Stimulated activated naive CD8-positive, alpha-beta T cell treated with anti-CD3 and anti-CD28 coated beads, Interleukin-15, amount 100 ng/mL, for 72 hours (primary cell): ENCODE measurements at regions not wholly inside any gene's neighbourhood (a gene's known extent, or its start where the extent isn't known, plus 50 kb on each side); places are given as distances from the start of the nearest gene placed in this dataset.

Source experiments
- ATAC-seq: fragments of 150-1000 bp; cut with Tn5 transposase; 2 replicates; pipeline ENCODE4 v1.10.0; 2021; ENCODE audit warnings: mild to moderate bottlenecking, moderate library complexity
- DNase-seq, 2 donors: peaks; one replicate each; pipeline ENCODE4 v3.0.0; 2021 to 2022
- H3K27ac Mint-ChIP-seq, 2 donors: one replicate each; pipeline ENCODE4 v1.8.0; 2022; ENCODE audit warnings: mild to moderate bottlenecking in 2 of 2, mixed read lengths in 2 of 2, moderate library complexity in 2 of 2
- H3K27me3 Mint-ChIP-seq: one replicate; pipeline ENCODE4 v1.8.0; 2022; ENCODE audit warnings: mixed read lengths
- H3K4me1 Mint-ChIP-seq: one replicate; pipeline ENCODE4 v1.8.0; 2022; ENCODE audit warnings: mild to moderate bottlenecking, mixed read lengths
- H3K4me3 Mint-ChIP-seq, 2 donors: one replicate each; pipeline ENCODE4 v1.8.0; 2022; ENCODE audit warnings: mild to moderate bottlenecking in 2 of 2, mixed read lengths in 2 of 2, moderate library complexity in 1 of 2
- H3K9me3 Mint-ChIP-seq, 2 donors: one replicate each; pipeline ENCODE4 v1.8.0; 2022; ENCODE audit warnings: mixed read lengths in 2 of 2

DNA sequence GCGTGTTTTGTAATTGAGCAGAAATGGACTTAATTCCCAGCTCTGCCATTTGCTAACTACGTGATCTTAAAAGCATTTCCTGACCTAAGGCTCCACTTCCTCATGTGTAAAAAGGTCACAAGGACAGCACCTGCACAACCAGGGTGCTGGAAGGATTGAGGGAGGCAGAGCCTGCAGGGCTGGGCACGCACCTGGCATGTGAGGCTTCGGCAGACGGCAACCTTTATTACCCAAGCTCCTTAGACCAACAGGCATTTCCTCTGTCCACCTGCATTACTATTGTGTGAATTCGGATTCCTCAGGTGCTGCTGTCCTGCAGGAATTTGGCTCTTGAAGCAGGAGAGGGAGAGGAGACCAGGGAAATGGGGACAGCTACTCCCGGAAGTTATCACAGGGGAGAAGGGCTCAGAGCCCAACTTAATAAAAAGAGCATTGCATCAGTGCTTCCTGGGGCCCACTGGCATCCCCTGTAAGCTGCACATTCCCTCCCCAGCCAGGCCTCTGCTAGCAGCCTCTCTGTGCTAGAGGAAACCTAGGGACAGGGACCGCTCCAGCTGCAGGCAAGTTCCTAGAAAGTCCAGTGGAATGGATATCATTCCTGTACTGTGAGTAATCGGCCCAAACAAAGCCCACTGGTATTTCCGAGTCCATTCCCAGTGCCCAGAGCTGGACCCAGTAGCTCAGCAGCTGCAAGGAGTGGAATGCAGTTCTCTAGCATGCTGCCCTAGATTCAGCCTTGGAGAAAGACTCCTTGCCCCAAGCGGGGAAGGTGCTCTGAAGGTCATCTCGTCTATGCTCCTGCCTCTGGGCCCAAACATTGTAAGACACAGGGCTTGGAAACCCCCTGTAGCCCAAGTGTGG lies 157.1 kb upstream of the CCND2 start:
- peaks cover 0 to 3% of the 10 kb centered on the region in 2 donors for H3K9me3 Mint-ChIP-seq
- DNase-seq (no peak), ATAC-seq (no peak)
- peak overlapping the region in 1 of 2 donors; percentile 73 for H3K4me3 Mint-ChIP-seq
- H3K4me1 Mint-ChIP-seq: peaks cover 92% of the 10 kb centered on the region
- H3K27me3 Mint-ChIP-seq: peaks cover 13% of the 10 kb centered on the region
- no peak overlapping the region for H3K27ac Mint-ChIP-seq

GRCh38 chr12:4115570-4115969 lies 158.0 kb upstream of the CCND2 start:
- H3K4me3 Mint-ChIP-seq: peak overlapping the region; percentile 14 to 38
- peaks cover 22% of the 10 kb centered on the region for H3K27me3 Mint-ChIP-seq
- DNase-seq (no peak), ATAC-seq (no peak)
- H3K4me1 Mint-ChIP-seq: peaks cover 92% of the 10 kb centered on the region
- peaks cover 0 to 3% of the 10 kb centered on the region in 2 donors for H3K9me3 Mint-ChIP-seq
- H3K27ac Mint-ChIP-seq: no peak overlapping the region

DNA sequence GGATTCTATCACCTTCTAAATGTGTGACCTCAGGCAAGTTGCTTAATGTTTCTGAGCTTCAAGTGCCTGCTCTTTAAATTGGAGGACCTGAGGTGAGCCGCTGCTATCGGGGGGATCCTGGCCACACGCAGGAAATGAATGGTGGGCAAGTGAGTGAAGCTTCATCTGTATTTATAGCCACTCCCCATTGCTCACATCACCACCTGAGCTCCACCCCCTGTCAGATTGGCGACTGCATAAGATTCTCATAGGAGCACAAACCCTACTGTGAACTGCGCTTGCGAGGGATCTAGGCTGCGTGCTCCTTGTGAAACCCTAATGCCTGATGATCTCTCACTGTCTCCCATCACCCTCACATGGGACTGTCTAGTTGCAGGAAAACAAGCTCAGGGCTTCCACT lies 158.6 kb upstream of the CCND2 start:
- H3K27ac Mint-ChIP-seq: peak overlapping the region in 1 of 2 donors; percentile 55
- H3K27me3 Mint-ChIP-seq: peaks cover 22% of the 10 kb centered on the region
- H3K4me1 Mint-ChIP-seq: peaks cover 92% of the 10 kb centered on the region
- no peak for ATAC-seq
- peak overlapping the region; percentile 62 to 76 for H3K4me3 Mint-ChIP-seq
- peak in 1 of 2 donors; percentile 42 for DNase-seq
- H3K9me3 Mint-ChIP-seq: peaks cover 0 to 3% of the 10 kb centered on the region in 2 donors

DNA sequence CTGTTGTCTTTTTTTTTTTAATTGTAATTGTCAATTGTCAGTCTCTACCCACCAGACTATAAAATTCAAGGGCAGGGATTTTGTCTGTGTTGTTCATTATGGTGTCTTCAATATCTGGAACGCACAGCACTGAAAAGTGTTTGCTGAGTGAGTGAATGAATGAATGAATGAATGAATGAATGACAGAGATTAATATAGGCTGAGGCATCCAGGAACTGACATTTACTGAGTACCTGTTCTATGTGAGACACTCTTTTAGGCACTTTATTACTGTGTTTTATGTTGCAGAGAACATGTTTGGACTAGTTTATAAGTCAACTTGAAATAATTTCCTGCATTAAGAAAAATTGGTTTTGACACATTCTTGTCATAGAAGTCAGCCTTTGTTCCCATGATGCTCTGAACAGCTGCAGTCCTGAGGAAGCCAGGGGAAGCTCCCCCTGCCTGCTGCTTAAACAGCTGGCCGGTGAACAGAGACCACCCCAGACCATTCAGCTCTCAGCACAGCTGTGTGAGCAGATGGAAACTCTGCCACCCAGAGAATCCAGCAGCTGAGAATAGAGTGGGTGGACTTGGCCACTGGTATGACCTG lies 160.7 kb upstream of the CCND2 start:
- Mint-ChIP-seq H3K4me1 (peaks cover 94% of the 10 kb centered on the region), H3K4me3 (peak overlapping the region in 1 of 2 donors; percentile 6), H3K27me3 (peaks cover 22% of the 10 kb centered on the region), H3K27ac (peak overlapping the region in 1 of 2 donors; percentile 55), H3K9me3 (no peaks in the 10 kb centered on the region)
- DNase-seq: no peak
- ATAC-seq: no peak

DNA sequence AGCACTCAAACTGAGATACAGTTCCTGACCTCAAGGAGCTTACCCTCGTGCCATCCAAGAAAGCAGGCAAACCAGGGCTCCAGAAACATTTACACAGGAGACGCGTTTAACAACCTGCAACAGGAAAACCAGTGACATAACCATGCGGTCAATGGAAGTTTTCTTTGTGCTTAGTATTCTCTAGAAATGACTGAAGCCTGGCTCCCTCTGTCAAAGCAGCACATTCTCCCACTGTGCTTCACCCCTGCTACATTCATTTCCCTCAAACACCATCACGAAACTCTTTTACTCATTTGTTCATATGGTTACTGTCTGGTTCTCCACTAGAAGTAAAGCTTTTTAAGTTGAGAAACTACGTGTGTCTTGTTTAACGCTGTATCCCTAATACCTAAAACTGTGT lies 161.3 kb upstream of the CCND2 start:
- DNase-seq (no peak), ATAC-seq (peak; percentile 45)
- H3K4me1 Mint-ChIP-seq: peaks cover 94% of the 10 kb centered on the region
- H3K27ac Mint-ChIP-seq: peak overlapping the region in 1 of 2 donors; percentile 55
- peaks cover 22% of the 10 kb centered on the region for H3K27me3 Mint-ChIP-seq
- no peaks in the 10 kb centered on the region for H3K9me3 Mint-ChIP-seq
- H3K4me3 Mint-ChIP-seq: peak overlapping the region in 1 of 2 donors; percentile 6

GRCh38 chr12:4111010-4111409 lies 162.6 kb upstream of the CCND2 start:
- H3K4me3 Mint-ChIP-seq: no peak overlapping the region
- H3K27ac Mint-ChIP-seq: peak overlapping the region in 1 of 2 donors; percentile 50
- peaks cover 22% of the 10 kb centered on the region for H3K27me3 Mint-ChIP-seq
- no peak for DNase-seq
- peaks cover 94% of the 10 kb centered on the region for H3K4me1 Mint-ChIP-seq
- no peaks in the 10 kb centered on the region for H3K9me3 Mint-ChIP-seq
- no peak for ATAC-seq

DNA sequence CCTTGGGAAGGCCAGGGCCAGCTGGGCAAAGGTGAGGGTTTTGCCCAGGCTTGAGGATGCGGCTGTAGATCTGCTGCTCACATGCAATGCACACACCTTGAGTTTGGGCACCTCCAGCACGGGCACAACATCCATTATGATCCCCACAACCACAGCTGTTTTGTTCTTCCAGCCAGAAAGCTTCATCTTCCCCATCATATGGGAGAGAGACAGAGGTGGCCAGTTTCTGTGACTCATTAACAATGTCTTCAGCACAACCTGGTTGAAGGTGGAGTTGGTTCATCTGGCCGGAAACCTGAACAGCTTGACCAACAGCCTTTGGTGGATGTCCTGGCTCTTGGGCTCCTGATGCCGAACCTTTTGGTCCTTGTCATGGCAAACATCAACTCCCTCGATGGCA lies 163.7 kb upstream of the CCND2 start:
- H3K27ac Mint-ChIP-seq: no peak overlapping the region
- H3K4me1 Mint-ChIP-seq: peaks cover 85% of the 10 kb centered on the region
- no peak for DNase-seq

DNA sequence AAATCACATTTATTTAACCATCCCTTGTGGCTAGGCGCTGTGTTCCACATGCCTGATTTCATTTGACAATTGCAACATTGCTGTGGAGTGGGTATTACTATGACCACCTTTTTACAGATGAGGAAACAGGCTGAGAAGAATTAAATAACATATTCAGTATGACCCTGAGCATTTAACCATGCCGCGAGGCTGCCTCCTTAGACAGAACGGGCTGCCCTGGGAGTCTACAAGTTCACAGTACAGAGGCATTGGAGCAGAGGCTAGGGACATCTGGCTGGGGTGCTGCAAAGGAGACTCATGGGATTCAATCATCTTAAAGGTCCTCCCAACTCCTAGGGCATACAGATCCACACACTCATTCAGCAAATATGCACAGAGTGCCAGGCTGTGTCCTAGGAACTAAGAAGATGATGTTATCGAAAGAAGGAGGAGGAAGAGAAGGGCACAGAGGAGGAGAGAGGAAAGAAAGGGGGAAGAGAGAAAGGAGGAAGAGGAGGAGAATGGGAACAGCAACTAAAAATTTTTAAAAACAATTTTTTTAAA lies 164.7 kb upstream of the CCND2 start:
- no peak for ATAC-seq
- Mint-ChIP-seq H3K27ac (no peak overlapping the region), H3K27me3 (peaks cover 22% of the 10 kb centered on the region), H3K4me1 (peaks cover 81% of the 10 kb centered on the region), H3K9me3 (no peaks in the 10 kb centered on the region), H3K4me3 (no peak overlapping the region)
- DNase-seq: no peak

More for the DNA sequence above, 163.7 kb upstream of the CCND2 start:
- no peak overlapping the region for H3K4me3 Mint-ChIP-seq
- peaks cover 22% of the 10 kb centered on the region for H3K27me3 Mint-ChIP-seq
- no peak for ATAC-seq
- H3K9me3 Mint-ChIP-seq: no peaks in the 10 kb centered on the region

- H3K4me1 Mint-ChIP-seq: peaks cover 74% of the 10 kb centered on the region
- peak overlapping the region; percentile 95 to 96 for H3K27ac Mint-ChIP-seq
- H3K27me3 Mint-ChIP-seq: peaks cover 22% of the 10 kb centered on the region
- H3K9me3 Mint-ChIP-seq: no peaks in the 10 kb centered on the region
- H3K4me3 Mint-ChIP-seq: peak overlapping the region in 1 of 2 donors; percentile 68
- DNase-seq: no peak
- no peak for ATAC-seq
Measured at GRCh38 chr12:4107911-4108697, 165.5 kb upstream of the CCND2 start.

DNA sequence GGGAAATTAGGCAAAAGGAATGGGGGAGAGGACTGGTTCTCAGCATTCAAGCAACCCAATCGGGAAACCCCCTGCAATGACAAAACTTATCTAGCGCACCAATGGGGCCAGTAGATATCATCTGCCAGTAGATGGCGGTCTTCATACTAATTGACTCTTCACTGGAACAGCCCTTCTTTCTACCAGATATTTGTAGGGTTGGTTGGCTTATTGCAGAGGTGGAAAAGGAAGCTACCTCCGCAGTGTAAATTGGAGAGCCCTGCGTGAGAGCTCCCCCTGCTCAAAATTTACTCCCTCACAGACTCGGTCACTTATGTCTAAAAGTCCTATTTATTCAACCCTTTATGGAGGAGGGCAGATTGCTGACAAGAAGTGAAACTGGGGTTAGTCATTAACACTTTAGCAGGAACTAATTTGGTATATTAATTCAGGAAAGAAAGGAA lies 166.1 kb upstream of the CCND2 start:
- peaks cover 19% of the 10 kb centered on the region for H3K27me3 Mint-ChIP-seq
- peak overlapping the region; percentile 95 to 96 for H3K27ac Mint-ChIP-seq
- DNase-seq (peak; percentile 77 to 85), ATAC-seq (peak; percentile 91)
- H3K9me3 Mint-ChIP-seq: no peaks in the 10 kb centered on the region
- H3K4me1 Mint-ChIP-seq: peaks cover 67% of the 10 kb centered on the region
- H3K4me3 Mint-ChIP-seq: peak overlapping the region; percentile 68 to 81

GRCh38 chr12:4106621-4107020 lies 166.9 kb upstream of the CCND2 start:
- ATAC-seq: peak; percentile 88

DNA sequence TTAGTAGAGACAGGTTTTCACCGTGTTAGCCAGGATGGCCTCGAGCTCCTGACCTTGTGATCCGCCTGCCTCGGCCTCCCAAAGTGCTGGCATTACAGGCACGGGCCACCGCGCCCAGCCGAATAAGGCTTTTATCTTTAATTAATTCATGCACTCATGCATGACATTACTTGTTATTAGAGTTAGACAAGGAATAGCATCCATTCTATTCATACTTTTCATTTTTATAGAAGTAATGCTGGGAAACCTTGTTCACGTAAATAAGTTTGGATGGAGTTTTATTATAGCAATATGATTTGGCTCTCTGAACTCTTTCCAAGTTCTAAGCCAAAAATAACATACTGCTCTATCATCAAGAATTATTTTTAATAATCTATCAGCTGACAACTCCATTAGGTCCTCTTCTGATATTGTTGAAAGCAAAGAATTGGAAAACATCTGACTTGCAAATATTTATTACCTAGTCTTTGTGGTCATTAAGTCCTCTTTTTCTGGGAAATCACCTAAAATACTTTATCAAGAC lies 168.8 kb upstream of the CCND2 start:
- Mint-ChIP-seq H3K9me3 (no peaks in the 10 kb centered on the region), H3K27ac (no peak overlapping the region), H3K27me3 (no peaks in the 10 kb centered on the region), H3K4me1 (peaks cover 41% of the 10 kb centered on the region), H3K4me3 (no peak overlapping the region)
- ATAC-seq (no peak), DNase-seq (no peak)

More at GRCh38 chr12:4106621-4107020, 166.9 kb upstream of the CCND2 start:
- Mint-ChIP-seq H3K27ac (peak overlapping the region; percentile 95 to 96), H3K27me3 (peaks cover 10% of the 10 kb centered on the region), H3K4me3 (peak overlapping the region; percentile 68 to 81), H3K4me1 (peaks cover 59% of the 10 kb centered on the region), H3K9me3 (no peaks in the 10 kb centered on the region)
- DNase-seq: peak; percentile 49 to 66

DNA sequence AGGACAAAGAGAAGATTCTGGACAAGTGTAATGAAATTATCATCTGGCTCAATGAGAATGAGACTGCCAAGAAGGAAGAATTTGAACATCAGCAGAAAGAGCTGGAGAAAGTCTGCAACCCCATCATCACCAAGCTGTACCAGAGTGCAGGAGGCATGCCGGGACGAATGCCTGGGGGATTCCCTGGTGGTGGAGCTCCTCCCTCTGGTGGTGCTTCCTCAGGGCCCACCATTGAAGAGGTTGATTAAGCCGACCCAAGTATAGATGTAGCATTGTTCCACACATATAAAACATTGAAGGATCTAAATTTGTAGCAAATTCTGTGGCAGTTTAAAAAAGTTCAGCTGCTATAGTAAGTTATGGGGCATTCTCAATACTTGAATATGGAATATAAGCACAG lies 174.3 kb upstream of the CCND2 start:
- ATAC-seq (no peak), DNase-seq (no peak)
- Mint-ChIP-seq H3K4me3 (no peak overlapping the region), H3K9me3 (no peaks in the 10 kb centered on the region), H3K4me1 (peaks cover 11% of the 10 kb centered on the region), H3K27me3 (no peaks in the 10 kb centered on the region), H3K27ac (no peak overlapping the region)

GRCh38 chr12:4091016-4091743 lies 182.4 kb upstream of the CCND2 start:
- no peak overlapping the region for H3K27ac Mint-ChIP-seq
- no peak for DNase-seq
- H3K27me3 Mint-ChIP-seq: no peaks in the 10 kb centered on the region
- ATAC-seq: no peak
- no peak overlapping the region for H3K4me3 Mint-ChIP-seq
- H3K4me1 Mint-ChIP-seq: peaks cover 12% of the 10 kb centered on the region
- H3K9me3 Mint-ChIP-seq: no peaks in the 10 kb centered on the region
